Pancreas (tissue), 10 donors: ENCODE measurements at regions not wholly inside any gene's neighbourhood (a gene's known extent, or its start where the extent isn't known, plus 50 kb on each side); places are given as distances from the start of the nearest gene placed in this dataset.

Experiments used
- ATAC-seq, 4 donors: fragments of 200-7000 bp; cut with Tn5 transposase; one replicate each; pipeline versions ENCODE4 v1.8.0 to v1.9.1; 2020; ENCODE audit warnings: mild to moderate bottlenecking in 4 of 4, moderate library complexity in 4 of 4
- DNase-seq, 6 donors: peaks; one replicate each; pipeline ENCODE4 v3.0.0-alpha.2; 2020
- FAIRE-seq: peaks from 2 replicates; lab custom pipeline; 2012; peaks lifted over from hg19 to GRCh38; lab: Jason Lieb, UNC
- H3K27ac ChIP-seq, 4 donors: fragments of 200-600 bp; sonication (generic); 1 replicate in 3 of 4; 2 replicates in 1 of 4; pipeline versions ENCODE4 v1.5.0 to v1.8.0; 2020
- H3K27me3 ChIP-seq, 4 donors: fragments of 200-600 bp; one replicate each; pipeline ENCODE4 v1.8.0; 2021
- H3K36me3 ChIP-seq, 3 donors: fragments of 200-600 bp; sonication (generic) in 1 of 3; one replicate each; pipeline versions ENCODE4 v1.5.0 to v1.8.0; 2020 to 2021
- H3K4me1 ChIP-seq, 3 donors: fragments of 200-600 bp; one replicate each; pipeline ENCODE4 v1.8.0; 2021
- H3K4me3 ChIP-seq, 4 donors: fragments of 200-600 bp; sonication (generic) in 2 of 4; one replicate each; pipeline versions ENCODE4 v1.5.0 to v1.8.0; 2020 to 2021
- H3K9me3 ChIP-seq, 4 donors: fragments of 200-600 bp; one replicate each; pipeline ENCODE4 v1.8.0; 2021
- WGBS, 2 donors: extraction: QIAGEN DNeasy Blood & Tissue Kit; methylation state at CpG; one replicate each; pipeline ENCODE4 v1.1.7; 2013; 5-methylcytosine and 5-hydroxymethylcytosine counted together
- intact Hi-C, 3 donors: fragments of 100-400 bp; cut with DNase I; formaldehyde crosslinking; loops; one replicate each; pipeline versions ENCODE4 v1.11.1 to v1.14.2; 2022
- TF ChIP-seq, protein P1 (sequence below), 4 donors: fragments of 200-600 bp; sonication (generic) in 3 of 4; IDR thresholded peaks; one replicate each; pipeline versions ENCODE4 v1.5.0 to v1.8.0; 2021; ENCODE audit warnings: antibody characterized with exemption in 4 of 4
- donor health status: healthy with polysubstance abuse.
- donor health status: DM: no; HTN: no; CAD: no; lungs with moderate emphysema.
- donor health status: DM: no; HTN: no; CAD: no.
- donor health status: control.
- donor health status: control.
- donor health status: Bipolar disorder and iron deficiency.
- donor health status: DM: yes; HTN: yes; CAD: no.
- donor health status: DM: no; HTN: no; CAD: no.
- donor health status: DM: no; HTN: no; CAD: no.
- donor health status: DM: yes; HTN: yes; CAD: no.

DNA sequence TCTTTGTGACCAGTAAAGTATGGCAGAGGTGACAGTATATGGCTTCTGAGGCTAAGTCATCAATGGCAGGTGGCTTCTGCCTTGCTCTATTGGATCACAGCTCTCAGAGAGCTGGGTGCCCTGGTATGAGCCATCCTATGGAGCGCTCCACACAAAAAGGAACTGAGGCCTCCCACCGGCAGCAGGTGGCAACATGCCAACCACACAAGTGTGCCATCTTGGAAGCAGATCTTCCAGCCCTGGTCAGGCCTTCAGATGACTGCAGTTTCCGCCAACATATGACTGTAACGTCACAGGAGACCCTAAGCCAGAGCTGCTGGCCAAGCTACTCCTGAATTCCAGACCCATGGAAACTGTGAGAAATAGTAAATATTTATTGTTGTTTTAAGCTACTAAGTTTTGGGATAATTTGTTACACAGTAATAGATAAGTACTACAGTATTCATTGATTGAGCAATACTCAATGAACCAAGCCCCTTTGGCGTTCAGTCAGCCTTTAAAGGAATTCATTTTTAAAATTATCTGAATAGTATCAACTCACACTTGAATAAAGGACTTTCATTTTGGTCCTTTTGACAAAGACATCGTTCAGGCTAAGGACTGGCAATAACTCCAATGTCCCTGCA is 69.4 kb upstream of the LHX1 start:
- Histone ChIP-seq H3K27ac (no peak overlapping the region), H3K27me3 (no peaks in the 10 kb centered on the region), H3K9me3 (no peaks in the 10 kb centered on the region), H3K4me3 (no peak overlapping the region), H3K4me1 (no peaks in the 10 kb centered on the region), H3K36me3 (no peaks in the 10 kb centered on the region)
- DNase-seq (no peak), FAIRE-seq (no peak), ATAC-seq (no peak)
- intact Hi-C loops, result no loop called here
- TF ChIP-seq, protein P1, sequence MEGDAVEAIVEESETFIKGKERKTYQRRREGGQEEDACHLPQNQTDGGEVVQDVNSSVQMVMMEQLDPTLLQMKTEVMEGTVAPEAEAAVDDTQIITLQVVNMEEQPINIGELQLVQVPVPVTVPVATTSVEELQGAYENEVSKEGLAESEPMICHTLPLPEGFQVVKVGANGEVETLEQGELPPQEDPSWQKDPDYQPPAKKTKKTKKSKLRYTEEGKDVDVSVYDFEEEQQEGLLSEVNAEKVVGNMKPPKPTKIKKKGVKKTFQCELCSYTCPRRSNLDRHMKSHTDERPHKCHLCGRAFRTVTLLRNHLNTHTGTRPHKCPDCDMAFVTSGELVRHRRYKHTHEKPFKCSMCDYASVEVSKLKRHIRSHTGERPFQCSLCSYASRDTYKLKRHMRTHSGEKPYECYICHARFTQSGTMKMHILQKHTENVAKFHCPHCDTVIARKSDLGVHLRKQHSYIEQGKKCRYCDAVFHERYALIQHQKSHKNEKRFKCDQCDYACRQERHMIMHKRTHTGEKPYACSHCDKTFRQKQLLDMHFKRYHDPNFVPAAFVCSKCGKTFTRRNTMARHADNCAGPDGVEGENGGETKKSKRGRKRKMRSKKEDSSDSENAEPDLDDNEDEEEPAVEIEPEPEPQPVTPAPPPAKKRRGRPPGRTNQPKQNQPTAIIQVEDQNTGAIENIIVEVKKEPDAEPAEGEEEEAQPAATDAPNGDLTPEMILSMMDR (IDR thresholded peaks at IDR 0.05), result no peak
- 74 to 77% methylated on average over 6 of the region's 6 CpGs for WGBS, 2 donors

DNA sequence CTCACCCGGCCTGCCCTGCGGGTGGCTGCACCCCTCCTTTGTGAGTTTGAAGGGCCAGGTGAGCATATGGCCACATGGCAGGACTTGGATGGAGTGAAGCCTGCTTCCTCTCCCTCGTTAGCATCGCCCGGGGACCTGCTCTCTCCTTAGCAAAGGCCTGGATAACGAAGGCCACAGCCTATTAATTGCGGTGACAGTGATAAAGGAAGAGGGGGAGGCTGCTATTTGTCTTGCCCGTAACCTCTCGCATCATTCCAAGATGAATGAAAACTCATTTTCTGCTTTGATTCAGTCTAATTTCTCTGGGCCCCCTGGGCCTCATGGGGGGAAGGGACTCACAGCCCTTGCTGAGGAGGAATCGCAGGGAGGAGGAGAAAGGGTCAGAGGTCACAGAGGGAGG is 68.5 kb upstream of the LHX1 start:
- Histone ChIP-seq H3K4me1 (no peaks in the 10 kb centered on the region), H3K27me3 (no peaks in the 10 kb centered on the region), H3K36me3 (no peaks in the 10 kb centered on the region), H3K9me3 (no peaks in the 10 kb centered on the region), H3K27ac (no peak overlapping the region), H3K4me3 (no peak overlapping the region)
- FAIRE-seq (no peak), DNase-seq (no peak), ATAC-seq (no peak)
- intact Hi-C loops, result no loop called here
- TF ChIP-seq, protein P1 (IDR thresholded peaks at IDR 0.05), result no peak
- WGBS, 2 donors, result 64 to 77% methylated on average over 10 of the region's 10 CpGs

DNA sequence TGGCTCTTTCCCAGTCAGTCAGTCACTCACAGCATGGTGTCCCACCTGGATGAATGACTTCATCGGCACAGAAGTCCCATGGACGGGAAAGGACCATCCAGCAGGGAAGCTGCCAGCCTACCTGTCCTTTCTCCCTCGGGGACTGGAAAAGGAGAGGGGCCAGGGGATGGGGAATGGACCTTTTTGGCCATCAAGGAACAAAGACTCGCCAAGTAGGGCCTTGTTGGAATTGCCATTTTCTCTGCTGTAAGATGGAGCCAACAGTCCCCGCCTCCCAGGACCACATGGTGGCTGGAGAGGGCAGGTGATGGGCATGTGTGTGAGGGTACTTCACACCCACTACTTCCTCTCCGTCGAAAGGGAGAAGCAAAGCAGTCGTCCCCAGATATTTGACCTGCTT is 67.8 kb upstream of the LHX1 start:
- 49 to 67% methylated on average over 8 of the region's 8 CpGs for WGBS, 2 donors
- no peaks in the 10 kb centered on the region for H3K4me1 ChIP-seq
- TF ChIP-seq, protein P1 (IDR thresholded peaks at IDR 0.05), result no peak
- DNase-seq (no peak), ATAC-seq (no peak), FAIRE-seq (no peak)
- H3K27me3 ChIP-seq, result no peaks in the 10 kb centered on the region
- no peaks in the 10 kb centered on the region for H3K36me3 ChIP-seq
- intact Hi-C loops, result no loop called here
- H3K4me3 ChIP-seq, result no peak overlapping the region
- no peak overlapping the region for H3K27ac ChIP-seq
- H3K9me3 ChIP-seq, result no peaks in the 10 kb centered on the region

DNA sequence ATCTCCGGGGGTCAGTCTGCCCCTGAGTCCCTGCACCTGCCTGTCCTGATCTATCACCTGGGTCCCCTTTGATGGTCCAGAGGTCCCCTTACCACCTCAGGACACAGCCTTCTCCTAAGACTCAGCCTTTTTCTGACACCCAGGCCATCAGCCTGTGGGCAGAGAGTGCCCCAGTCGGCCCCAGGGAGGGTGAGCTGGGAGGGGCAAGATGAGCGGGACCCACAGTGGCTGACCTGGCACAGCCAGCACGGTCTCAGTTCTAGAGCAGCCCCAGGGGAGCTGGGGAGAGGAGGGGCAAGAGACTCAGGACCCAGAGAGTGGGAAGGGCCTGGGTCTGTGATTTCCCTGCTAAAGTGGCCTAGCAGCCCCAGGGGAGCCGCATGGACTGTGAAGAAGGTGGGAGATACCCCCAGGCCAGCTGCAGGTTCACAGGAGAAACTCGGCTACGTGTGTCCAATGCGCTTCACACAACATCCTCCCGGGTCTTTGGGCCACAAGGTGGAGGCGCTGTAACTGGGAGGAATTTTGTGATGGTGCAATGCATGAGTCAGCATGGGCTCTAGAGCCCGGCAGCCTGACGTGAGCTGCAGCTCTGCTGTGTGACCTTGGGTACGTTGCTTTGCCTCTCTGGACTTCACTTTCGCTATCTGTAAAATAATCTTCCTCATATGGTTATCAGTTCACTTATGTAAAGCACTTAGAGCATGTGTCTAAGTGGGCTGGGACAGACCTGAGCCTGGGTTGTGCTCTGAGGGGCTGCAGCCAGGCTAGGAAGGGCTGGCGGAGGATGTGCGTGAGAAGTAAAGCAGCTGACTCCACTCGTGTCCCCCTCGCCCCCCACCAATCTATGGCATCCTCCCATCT is 67.2 kb upstream of the LHX1 start:
- Histone ChIP-seq H3K4me3 (no peak overlapping the region), H3K4me1 (no peaks in the 10 kb centered on the region), H3K36me3 (no peaks in the 10 kb centered on the region), H3K27me3 (no peaks in the 10 kb centered on the region), H3K27ac (no peak overlapping the region), H3K9me3 (no peaks in the 10 kb centered on the region)
- intact Hi-C loops, result no loop called here
- ATAC-seq (no peak), DNase-seq (no peak), FAIRE-seq (no peak)
- TF ChIP-seq, protein P1 (IDR thresholded peaks at IDR 0.05), result no peak
- 37 to 39% methylated on average over 18 of the region's 18 CpGs for WGBS, 2 donors

DNA sequence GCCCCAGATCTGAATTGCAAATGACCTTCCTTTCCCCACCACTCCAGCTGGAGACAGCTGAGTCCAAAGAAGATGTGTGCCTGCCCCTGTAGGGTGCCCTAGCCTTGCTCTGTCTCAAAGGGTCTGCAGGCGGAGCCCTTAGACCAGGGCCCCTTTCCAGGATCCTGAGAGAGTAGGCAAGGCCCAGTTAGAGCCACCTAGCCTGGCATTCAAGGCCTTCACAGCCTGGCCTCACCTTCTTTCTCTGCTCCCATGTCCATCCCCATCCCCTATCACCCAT is 66.6 kb upstream of the LHX1 start:
- no peak for ATAC-seq

More for the DNA sequence above, 66.6 kb upstream of the LHX1 start:
- WGBS, 2 donors, result 75 to 80% methylated on average over 1 of the region's 1 CpG
- intact Hi-C loops, result no loop called here
- no peaks in the 10 kb centered on the region for H3K27me3 ChIP-seq
- DNase-seq (no peak), FAIRE-seq (no peak)
- H3K4me1 ChIP-seq, result no peaks in the 10 kb centered on the region
- H3K27ac ChIP-seq, result no peak overlapping the region
- H3K4me3 ChIP-seq, result no peak overlapping the region
- TF ChIP-seq, protein P1 (IDR thresholded peaks at IDR 0.05), result no peak
- no peaks in the 10 kb centered on the region for H3K36me3 ChIP-seq
- H3K9me3 ChIP-seq, result no peaks in the 10 kb centered on the region
